ENCODE measurements at regions not wholly inside any gene's neighbourhood (a gene's known extent, or its start where the extent isn't known, plus 50 kb on each side); places are given as distances from the start of the nearest gene placed in this dataset.

DNA sequence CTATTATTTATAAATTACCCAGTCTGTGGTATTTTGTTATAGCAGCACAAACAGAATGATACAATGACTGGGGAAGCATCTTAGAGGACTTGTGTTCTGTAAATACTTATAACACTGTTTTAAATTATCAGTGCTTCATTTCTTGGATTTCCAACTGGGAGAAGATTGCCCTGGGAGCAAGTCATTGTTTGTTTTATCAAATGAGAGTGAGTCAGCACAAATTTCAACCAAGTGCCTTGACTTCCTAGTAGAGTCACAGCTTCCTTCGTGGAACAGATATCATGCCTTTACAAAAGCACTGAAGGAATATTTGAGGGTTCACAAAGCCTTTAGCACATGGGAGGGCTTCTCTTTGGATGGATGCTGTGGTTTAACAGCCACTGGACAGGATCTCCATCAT, 234.1 kb downstream of the KTN1 start:
- no peak for ATAC-seq (ENCODE audit: poor library complexity)
- H3K27me3 Mint-ChIP-seq, result peaks cover 4% of the 10 kb centered on the region

DNA sequence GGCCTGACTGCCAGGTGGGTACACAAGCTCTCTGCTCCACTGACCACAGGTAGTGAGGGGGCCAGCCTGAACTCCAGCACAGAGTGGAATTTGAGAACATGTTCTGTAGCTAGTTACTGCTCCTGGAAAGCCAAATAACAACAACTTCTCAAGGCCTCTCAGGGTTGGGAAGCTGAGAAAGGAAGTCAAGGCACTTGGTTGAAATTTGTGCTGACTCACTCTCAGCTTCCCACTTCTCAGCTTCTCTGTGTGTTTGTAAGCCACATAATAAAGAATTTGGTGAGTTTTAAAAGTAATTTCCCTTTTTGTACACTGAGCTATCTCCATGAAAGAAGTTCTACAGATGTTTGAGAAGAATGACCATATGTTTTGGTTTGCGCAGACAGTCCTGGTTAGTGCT, 234.9 kb downstream of the KTN1 start:
- ATAC-seq (ENCODE audit: poor library complexity) (no peak), DNase-seq (peak in 1 of 14 experiments; percentile 14)
- CTCF ChIA-PET, result no interaction called here
- Mint-ChIP-seq H3K27me3 (peaks cover 4% of the 10 kb centered on the region), H3K36me3 (ENCODE audit: low read depth) (no peaks in the 10 kb centered on the region), H3K4me1 (ENCODE audit: low read depth) (no peaks in the 10 kb centered on the region), H3K27ac (no peak overlapping the region), H3K4me3 (no peak overlapping the region), H3K9me3 (peaks cover 7% of the 10 kb centered on the region)
- intact Hi-C loops (cut with DNase I, micrococcal nuclease), result loop anchor here in 1 of 2 experiments (10.0 kb wide), 1 partner anchor 300 kb away; the partner anchor contains the start of gene PELI2
- H3K27me3 ChIP-seq (ENCODE audit: control insufficient read depth in 1 of 2, insufficient read depth in 2 of 2, low read length in 2 of 2), result no peaks in the 10 kb centered on the region
- H3K36me3 ChIP-seq (ENCODE audit: insufficient read depth, low read length), result no peaks in the 10 kb centered on the region
- H3K4me3 ChIP-seq (ENCODE audit: low read length), result no peak overlapping the region
- H3K9me3 ChIP-seq (ENCODE audit: control insufficient read depth in 1 of 2, insufficient read depth in 1 of 2, low read length in 2 of 2), result no peaks in the 10 kb centered on the region
- TF ChIP-seq, protein P1, sequence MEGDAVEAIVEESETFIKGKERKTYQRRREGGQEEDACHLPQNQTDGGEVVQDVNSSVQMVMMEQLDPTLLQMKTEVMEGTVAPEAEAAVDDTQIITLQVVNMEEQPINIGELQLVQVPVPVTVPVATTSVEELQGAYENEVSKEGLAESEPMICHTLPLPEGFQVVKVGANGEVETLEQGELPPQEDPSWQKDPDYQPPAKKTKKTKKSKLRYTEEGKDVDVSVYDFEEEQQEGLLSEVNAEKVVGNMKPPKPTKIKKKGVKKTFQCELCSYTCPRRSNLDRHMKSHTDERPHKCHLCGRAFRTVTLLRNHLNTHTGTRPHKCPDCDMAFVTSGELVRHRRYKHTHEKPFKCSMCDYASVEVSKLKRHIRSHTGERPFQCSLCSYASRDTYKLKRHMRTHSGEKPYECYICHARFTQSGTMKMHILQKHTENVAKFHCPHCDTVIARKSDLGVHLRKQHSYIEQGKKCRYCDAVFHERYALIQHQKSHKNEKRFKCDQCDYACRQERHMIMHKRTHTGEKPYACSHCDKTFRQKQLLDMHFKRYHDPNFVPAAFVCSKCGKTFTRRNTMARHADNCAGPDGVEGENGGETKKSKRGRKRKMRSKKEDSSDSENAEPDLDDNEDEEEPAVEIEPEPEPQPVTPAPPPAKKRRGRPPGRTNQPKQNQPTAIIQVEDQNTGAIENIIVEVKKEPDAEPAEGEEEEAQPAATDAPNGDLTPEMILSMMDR (IDR thresholded peaks at IDR 0.05), result no peak
- H3K4me1 ChIP-seq (ENCODE audit: insufficient read depth, low read length), result no peaks in the 10 kb centered on the region
- H3K27ac ChIP-seq (ENCODE audit: low read depth in 1 of 2, low read length in 2 of 2), result no peak overlapping the region
- POLR2A ChIA-PET, result no interaction called here

More for the DNA sequence above, 234.1 kb downstream of the KTN1 start:
- Histone ChIP-seq H3K27me3 (ENCODE audit: control insufficient read depth in 1 of 2, insufficient read depth in 2 of 2, low read length in 2 of 2) (no peaks in the 10 kb centered on the region), H3K9me3 (ENCODE audit: control insufficient read depth in 1 of 2, insufficient read depth in 1 of 2, low read length in 2 of 2) (no peaks in the 10 kb centered on the region), H3K4me1 (ENCODE audit: insufficient read depth, low read length) (no peaks in the 10 kb centered on the region), H3K27ac (ENCODE audit: low read depth in 1 of 2, low read length in 2 of 2) (no peak overlapping the region), H3K4me3 (ENCODE audit: low read length) (no peak overlapping the region), H3K36me3 (ENCODE audit: insufficient read depth, low read length) (no peaks in the 10 kb centered on the region)
- no peak for DNase-seq
- no peaks in the 10 kb centered on the region for H3K4me1 Mint-ChIP-seq (ENCODE audit: low read depth)
- H3K36me3 Mint-ChIP-seq (ENCODE audit: low read depth), result no peaks in the 10 kb centered on the region
- no peak overlapping the region for H3K4me3 Mint-ChIP-seq
- TF ChIP-seq, protein P1 (IDR thresholded peaks at IDR 0.05), result no peak
- intact Hi-C loops (cut with DNase I, micrococcal nuclease), result loop anchor here in 1 of 2 experiments (10.0 kb wide), 1 partner anchor 301 kb away; the partner anchor contains the start of gene PELI2
- POLR2A ChIA-PET, result no interaction called here
- CTCF ChIA-PET, result no interaction called here
- H3K27ac Mint-ChIP-seq, result no peak overlapping the region
- peaks cover 7% of the 10 kb centered on the region for H3K9me3 Mint-ChIP-seq

DNA sequence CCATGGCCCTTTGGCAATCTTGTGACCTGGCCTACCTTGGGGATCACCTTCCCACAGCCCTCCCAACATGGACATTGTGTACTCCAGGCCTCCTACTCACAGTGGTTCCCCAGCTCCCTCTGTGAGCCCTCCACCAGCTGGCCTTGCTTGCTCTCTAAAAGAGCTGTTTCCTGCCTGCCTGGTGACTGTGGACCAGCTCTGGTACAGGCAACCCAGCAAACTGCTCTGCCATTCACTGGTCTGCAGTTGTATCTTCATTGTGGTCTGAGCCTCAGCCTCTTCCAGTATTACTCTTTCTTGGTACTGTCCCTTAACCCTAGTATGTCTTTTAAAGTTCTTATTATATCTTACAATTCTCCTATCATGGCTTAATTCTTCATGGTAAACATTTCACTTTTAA, 236.2 kb downstream of the KTN1 start:
- Histone ChIP-seq H3K27ac (ENCODE audit: low read depth in 1 of 2, low read length in 2 of 2) (no peak overlapping the region), H3K4me1 (ENCODE audit: insufficient read depth, low read length) (no peaks in the 10 kb centered on the region), H3K4me3 (ENCODE audit: low read length) (no peak overlapping the region), H3K9me3 (ENCODE audit: control insufficient read depth in 1 of 2, insufficient read depth in 1 of 2, low read length in 2 of 2) (no peaks in the 10 kb centered on the region), H3K36me3 (ENCODE audit: insufficient read depth, low read length) (no peaks in the 10 kb centered on the region), H3K27me3 (ENCODE audit: control insufficient read depth in 1 of 2, insufficient read depth in 2 of 2, low read length in 2 of 2) (no peaks in the 10 kb centered on the region)
- intact Hi-C loops (cut with DNase I, micrococcal nuclease), result loop anchor here in 1 of 2 experiments (10.0 kb wide), 1 partner anchor 299 kb away; the partner anchor contains the start of gene PELI2
- no peaks in the 10 kb centered on the region for H3K36me3 Mint-ChIP-seq (ENCODE audit: low read depth)
- no peaks in the 10 kb centered on the region for H3K4me1 Mint-ChIP-seq (ENCODE audit: low read depth)
- no peak overlapping the region for H3K4me3 Mint-ChIP-seq
- H3K27me3 Mint-ChIP-seq, result peaks cover 4% of the 10 kb centered on the region
- DNase-seq, result no peak
- ChIA-PET CTCF (no interaction called here), POLR2A (no interaction called here)
- TF ChIP-seq, protein P1 (IDR thresholded peaks at IDR 0.05), result no peak
- no peak for ATAC-seq (ENCODE audit: poor library complexity)
- H3K27ac Mint-ChIP-seq, result no peak overlapping the region
- peaks cover 7% of the 10 kb centered on the region for H3K9me3 Mint-ChIP-seq
